ENCODE measurements at regions not wholly inside any gene's neighbourhood (a gene's known extent, or its start where the extent isn't known, plus 50 kb on each side); places are given as distances from the start of the nearest gene placed in this dataset.

DNA sequence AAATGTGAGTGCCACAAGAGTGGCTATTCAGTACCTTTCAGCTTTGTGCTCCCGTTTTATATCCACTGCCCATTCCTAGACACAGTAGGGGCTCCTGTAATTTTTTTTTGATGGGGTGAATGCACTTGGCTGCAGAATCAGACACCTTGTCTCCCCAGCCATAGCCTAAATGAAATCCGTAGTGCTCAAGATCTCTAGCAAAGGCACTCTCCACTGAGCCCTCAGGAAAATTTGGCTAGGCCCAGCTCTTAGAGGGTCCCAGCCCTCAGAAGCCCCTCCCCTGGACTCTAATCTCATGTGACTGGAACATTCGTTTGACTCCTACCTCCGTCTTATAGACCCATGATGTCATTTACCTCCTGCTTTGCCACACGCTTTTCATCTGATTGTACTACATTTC lies 323.9 kb downstream of the SMAD2 start:
- H3K79me2 ChIP-seq (ENCODE audit: insufficient read depth, low read length) = no peaks in the 10 kb centered on the region
- no peak overlapping the region for H3K4me2 ChIP-seq (ENCODE audit: low read length)
- no peak for TF ChIP-seq EZH2 (IDR thresholded peaks at IDR 0.05; ENCODE audit: insufficient read depth, low read length)
- TF ChIP-seq, protein P1, sequence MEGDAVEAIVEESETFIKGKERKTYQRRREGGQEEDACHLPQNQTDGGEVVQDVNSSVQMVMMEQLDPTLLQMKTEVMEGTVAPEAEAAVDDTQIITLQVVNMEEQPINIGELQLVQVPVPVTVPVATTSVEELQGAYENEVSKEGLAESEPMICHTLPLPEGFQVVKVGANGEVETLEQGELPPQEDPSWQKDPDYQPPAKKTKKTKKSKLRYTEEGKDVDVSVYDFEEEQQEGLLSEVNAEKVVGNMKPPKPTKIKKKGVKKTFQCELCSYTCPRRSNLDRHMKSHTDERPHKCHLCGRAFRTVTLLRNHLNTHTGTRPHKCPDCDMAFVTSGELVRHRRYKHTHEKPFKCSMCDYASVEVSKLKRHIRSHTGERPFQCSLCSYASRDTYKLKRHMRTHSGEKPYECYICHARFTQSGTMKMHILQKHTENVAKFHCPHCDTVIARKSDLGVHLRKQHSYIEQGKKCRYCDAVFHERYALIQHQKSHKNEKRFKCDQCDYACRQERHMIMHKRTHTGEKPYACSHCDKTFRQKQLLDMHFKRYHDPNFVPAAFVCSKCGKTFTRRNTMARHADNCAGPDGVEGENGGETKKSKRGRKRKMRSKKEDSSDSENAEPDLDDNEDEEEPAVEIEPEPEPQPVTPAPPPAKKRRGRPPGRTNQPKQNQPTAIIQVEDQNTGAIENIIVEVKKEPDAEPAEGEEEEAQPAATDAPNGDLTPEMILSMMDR (IDR thresholded peaks at IDR 0.05; ENCODE audit: insufficient read depth, low read depth, low read length) = no peak
- no peak overlapping the region for H3K27ac ChIP-seq (ENCODE audit: low read depth, low read length)
- no peaks in the 10 kb centered on the region for H4K20me1 ChIP-seq (ENCODE audit: insufficient read depth, low read length)
- Mint-ChIP-seq H3K27me3 (ENCODE audit: low read depth, unreplicated experiment) (peaks cover 22% of the 10 kb centered on the region), H3K4me3 (ENCODE audit: unreplicated experiment) (no peak overlapping the region), H3K9me3 (ENCODE audit: unreplicated experiment) (peaks cover 7% of the 10 kb centered on the region), H3K4me1 (ENCODE audit: low read depth, unreplicated experiment) (no peaks in the 10 kb centered on the region), H3K36me3 (ENCODE audit: low read depth, unreplicated experiment) (no peaks in the 10 kb centered on the region), H3K27ac (ENCODE audit: unreplicated experiment) (no peak overlapping the region)
- H3K9me3 ChIP-seq (ENCODE audit: insufficient read depth, low read depth, low read length) = peaks cover 3% of the 10 kb centered on the region
- no peaks in the 10 kb centered on the region for H3K4me1 ChIP-seq (ENCODE audit: insufficient read depth, low read length)
- FAIRE-seq = no peak
- no peaks in the 10 kb centered on the region for H3K27me3 ChIP-seq (ENCODE audit: insufficient read depth, low read length)
- DNase-seq (ENCODE audit: low read depth) = no peak
- H2AFZ ChIP-seq (ENCODE audit: low read depth, low read length) = no peak overlapping the region
- no peak overlapping the region for H3K9ac ChIP-seq (ENCODE audit: low read length)
- no peak overlapping the region for H3K4me3 ChIP-seq (ENCODE audit: insufficient read depth, low read depth, low read length)
- H3K36me3 ChIP-seq (ENCODE audit: insufficient read depth, low read length) = no peaks in the 10 kb centered on the region

DNA sequence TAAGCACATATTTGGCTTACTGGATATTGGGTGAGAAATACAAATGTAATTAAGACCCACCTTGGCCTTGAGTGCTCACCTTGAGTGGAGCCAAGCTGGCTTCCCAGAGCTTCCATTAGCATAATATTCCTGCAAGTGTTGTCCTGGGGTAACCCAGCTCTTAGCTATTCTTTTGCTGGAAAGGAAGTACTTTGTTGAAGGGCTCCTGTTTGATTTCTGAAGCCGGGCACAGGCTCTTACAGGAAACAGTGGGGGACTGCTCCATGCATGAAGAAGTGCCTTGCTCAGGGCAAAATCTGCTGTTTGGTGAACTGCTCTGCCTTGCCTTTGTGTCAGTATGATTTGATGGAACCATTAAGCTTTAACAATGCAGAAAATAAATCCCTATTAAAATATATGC lies 325.4 kb downstream of the SMAD2 start:
- no peaks in the 10 kb centered on the region for H3K27me3 ChIP-seq (ENCODE audit: insufficient read depth, low read length)
- Mint-ChIP-seq H3K4me3 (ENCODE audit: unreplicated experiment) (no peak overlapping the region), H3K4me1 (ENCODE audit: low read depth, unreplicated experiment) (no peaks in the 10 kb centered on the region), H3K9me3 (ENCODE audit: unreplicated experiment) (peaks cover 6% of the 10 kb centered on the region), H3K27ac (ENCODE audit: unreplicated experiment) (no peak overlapping the region), H3K27me3 (ENCODE audit: low read depth, unreplicated experiment) (peaks cover 27% of the 10 kb centered on the region), H3K36me3 (ENCODE audit: low read depth, unreplicated experiment) (no peaks in the 10 kb centered on the region)
- H3K4me3 ChIP-seq (ENCODE audit: insufficient read depth, low read depth, low read length) = no peak overlapping the region
- no peak for TF ChIP-seq EZH2 (IDR thresholded peaks at IDR 0.05; ENCODE audit: insufficient read depth, low read length)
- TF ChIP-seq, protein P1 (IDR thresholded peaks at IDR 0.05; ENCODE audit: insufficient read depth, low read depth, low read length) = no peak
- H4K20me1 ChIP-seq (ENCODE audit: insufficient read depth, low read length) = no peaks in the 10 kb centered on the region
- H3K36me3 ChIP-seq (ENCODE audit: insufficient read depth, low read length) = no peaks in the 10 kb centered on the region
- H3K79me2 ChIP-seq (ENCODE audit: insufficient read depth, low read length) = no peaks in the 10 kb centered on the region
- H3K4me1 ChIP-seq (ENCODE audit: insufficient read depth, low read length) = no peaks in the 10 kb centered on the region
- no peaks in the 10 kb centered on the region for H3K9me3 ChIP-seq (ENCODE audit: insufficient read depth, low read depth, low read length)
- H3K9ac ChIP-seq (ENCODE audit: low read length) = no peak overlapping the region
- no peak overlapping the region for H3K4me2 ChIP-seq (ENCODE audit: low read length)
- no peak for FAIRE-seq
- DNase-seq (ENCODE audit: low read depth) = no peak
- no peak overlapping the region for H2AFZ ChIP-seq (ENCODE audit: low read depth, low read length)
- H3K27ac ChIP-seq (ENCODE audit: low read depth, low read length) = no peak overlapping the region

DNA sequence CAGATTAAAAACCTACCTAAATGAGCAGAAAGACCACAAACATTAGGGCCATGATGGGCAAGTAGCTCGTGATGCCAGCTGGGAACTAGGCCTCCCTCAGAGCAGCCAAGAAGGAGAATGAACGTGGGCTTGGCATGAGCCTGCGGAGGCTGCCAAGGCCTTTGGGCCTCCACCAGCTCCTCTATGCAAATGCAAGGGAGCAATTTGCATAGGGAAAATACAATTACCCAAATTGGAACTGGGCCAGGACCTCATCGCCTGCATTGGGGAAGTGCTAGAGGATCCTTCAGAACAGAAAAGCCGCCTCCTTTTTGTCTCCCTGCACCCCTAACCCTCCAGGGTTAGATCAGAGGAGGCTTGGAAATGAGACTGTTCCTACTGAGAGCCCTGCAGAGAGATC lies 326.4 kb downstream of the SMAD2 start:
- Mint-ChIP-seq H3K27ac (ENCODE audit: unreplicated experiment) (no peak overlapping the region), H3K4me1 (ENCODE audit: low read depth, unreplicated experiment) (no peaks in the 10 kb centered on the region), H3K9me3 (ENCODE audit: unreplicated experiment) (peaks cover 6% of the 10 kb centered on the region), H3K4me3 (ENCODE audit: unreplicated experiment) (no peak overlapping the region), H3K36me3 (ENCODE audit: low read depth, unreplicated experiment) (no peaks in the 10 kb centered on the region), H3K27me3 (ENCODE audit: low read depth, unreplicated experiment) (peaks cover 27% of the 10 kb centered on the region)
- H3K4me1 ChIP-seq (ENCODE audit: insufficient read depth, low read length) = no peaks in the 10 kb centered on the region
- FAIRE-seq = no peak
- H3K9ac ChIP-seq (ENCODE audit: low read length) = no peak overlapping the region
- no peak overlapping the region for H3K4me3 ChIP-seq (ENCODE audit: insufficient read depth, low read depth, low read length)
- H3K27me3 ChIP-seq (ENCODE audit: insufficient read depth, low read length) = no peaks in the 10 kb centered on the region
- no peaks in the 10 kb centered on the region for H4K20me1 ChIP-seq (ENCODE audit: insufficient read depth, low read length)
- H3K4me2 ChIP-seq (ENCODE audit: low read length) = no peak overlapping the region
- H3K27ac ChIP-seq (ENCODE audit: low read depth, low read length) = no peak overlapping the region
- no peaks in the 10 kb centered on the region for H3K36me3 ChIP-seq (ENCODE audit: insufficient read depth, low read length)
- no peak overlapping the region for H2AFZ ChIP-seq (ENCODE audit: low read depth, low read length)
- no peaks in the 10 kb centered on the region for H3K9me3 ChIP-seq (ENCODE audit: insufficient read depth, low read depth, low read length)
- DNase-seq (ENCODE audit: low read depth) = no peak
- no peak for TF ChIP-seq EZH2 (IDR thresholded peaks at IDR 0.05; ENCODE audit: insufficient read depth, low read length)
- TF ChIP-seq, protein P1 (IDR thresholded peaks at IDR 0.05; ENCODE audit: insufficient read depth, low read depth, low read length) = no peak
- H3K79me2 ChIP-seq (ENCODE audit: insufficient read depth, low read length) = no peaks in the 10 kb centered on the region

Data from astrocyte (in vitro differentiated cells and primary cell).